ENCODE measurements at regions not wholly inside any gene's neighbourhood (a gene's known extent, or its start where the extent isn't known, plus 50 kb on each side); places are given as distances from the start of the nearest gene placed in this dataset.

- TF ChIP-seq, protein P1, sequence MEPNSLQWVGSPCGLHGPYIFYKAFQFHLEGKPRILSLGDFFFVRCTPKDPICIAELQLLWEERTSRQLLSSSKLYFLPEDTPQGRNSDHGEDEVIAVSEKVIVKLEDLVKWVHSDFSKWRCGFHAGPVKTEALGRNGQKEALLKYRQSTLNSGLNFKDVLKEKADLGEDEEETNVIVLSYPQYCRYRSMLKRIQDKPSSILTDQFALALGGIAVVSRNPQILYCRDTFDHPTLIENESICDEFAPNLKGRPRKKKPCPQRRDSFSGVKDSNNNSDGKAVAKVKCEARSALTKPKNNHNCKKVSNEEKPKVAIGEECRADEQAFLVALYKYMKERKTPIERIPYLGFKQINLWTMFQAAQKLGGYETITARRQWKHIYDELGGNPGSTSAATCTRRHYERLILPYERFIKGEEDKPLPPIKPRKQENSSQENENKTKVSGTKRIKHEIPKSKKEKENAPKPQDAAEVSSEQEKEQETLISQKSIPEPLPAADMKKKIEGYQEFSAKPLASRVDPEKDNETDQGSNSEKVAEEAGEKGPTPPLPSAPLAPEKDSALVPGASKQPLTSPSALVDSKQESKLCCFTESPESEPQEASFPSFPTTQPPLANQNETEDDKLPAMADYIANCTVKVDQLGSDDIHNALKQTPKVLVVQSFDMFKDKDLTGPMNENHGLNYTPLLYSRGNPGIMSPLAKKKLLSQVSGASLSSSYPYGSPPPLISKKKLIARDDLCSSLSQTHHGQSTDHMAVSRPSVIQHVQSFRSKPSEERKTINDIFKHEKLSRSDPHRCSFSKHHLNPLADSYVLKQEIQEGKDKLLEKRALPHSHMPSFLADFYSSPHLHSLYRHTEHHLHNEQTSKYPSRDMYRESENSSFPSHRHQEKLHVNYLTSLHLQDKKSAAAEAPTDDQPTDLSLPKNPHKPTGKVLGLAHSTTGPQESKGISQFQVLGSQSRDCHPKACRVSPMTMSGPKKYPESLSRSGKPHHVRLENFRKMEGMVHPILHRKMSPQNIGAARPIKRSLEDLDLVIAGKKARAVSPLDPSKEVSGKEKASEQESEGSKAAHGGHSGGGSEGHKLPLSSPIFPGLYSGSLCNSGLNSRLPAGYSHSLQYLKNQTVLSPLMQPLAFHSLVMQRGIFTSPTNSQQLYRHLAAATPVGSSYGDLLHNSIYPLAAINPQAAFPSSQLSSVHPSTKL (CRISPR knock-in tag; IDR thresholded peaks at IDR 0.05) = peak; percentile 60
- TF ChIP-seq HNF1B (CRISPR knock-in tag; IDR thresholded peaks at IDR 0.05) (no peak), SMARCE1 (IDR thresholded peaks at IDR 0.05; ENCODE audit: borderline replicate concordance) (no peak), RXRA (CRISPR knock-in tag; IDR thresholded peaks at IDR 0.05) (peak; percentile 49; the same call in 1 of the 2 replicates), ATF3 (CRISPR knock-in tag; IDR thresholded peaks at IDR 0.05) (peak; percentile 47; the same call in 1 of the 2 replicates), ERF (CRISPR knock-in tag; IDR thresholded peaks at IDR 0.05) (peak; percentile 3; the same call in 1 of the 2 replicates), ATF4 (CRISPR knock-in tag; IDR thresholded peaks at IDR 0.05) (0 out of 4 replicates have a peak, but pooled peaks of 1 of the 2 experiments have one; percentile 11), KMT2B (CRISPR knock-in tag; IDR thresholded peaks at IDR 0.05) (no peak), JUN (CRISPR knock-in tag; IDR thresholded peaks at IDR 0.05) (peak; percentile 73), ZKSCAN8 (CRISPR knock-in tag; IDR thresholded peaks at IDR 0.05; ENCODE audit: borderline replicate concordance) (no peak), ZNF24 (IDR thresholded peaks at IDR 0.05) (no peak), FOSL2 (CRISPR knock-in tag; IDR thresholded peaks at IDR 0.05) (peak; percentile 65), GATAD2A (CRISPR knock-in tag; IDR thresholded peaks at IDR 0.05) (peak; percentile 79; the same call in 1 of the 2 replicates), KAT7 (CRISPR knock-in tag; IDR thresholded peaks at IDR 0.05; ENCODE audit: borderline replicate concordance) (0 out of 2 replicates have a peak, but pooled peaks have one; percentile 16), ZNF749 (CRISPR knock-in tag; IDR thresholded peaks at IDR 0.05; ENCODE audit: borderline replicate concordance) (0 out of 2 replicates have a peak, but pooled peaks have one; percentile 56), MYC (CRISPR knock-in tag; IDR thresholded peaks at IDR 0.05; ENCODE audit: borderline replicate concordance) (no peak), ZNF746 (CRISPR knock-in tag; IDR thresholded peaks at IDR 0.05) (0 out of 2 replicates have a peak, but pooled peaks have one; percentile 41), ZBTB20 (CRISPR knock-in tag; IDR thresholded peaks at IDR 0.05; ENCODE audit: borderline replicate concordance, low read depth) (0 out of 2 replicates have a peak, but pooled peaks have one; percentile 35), ZNF331 (CRISPR knock-in tag; IDR thresholded peaks at IDR 0.05) (peak; percentile 5; the same call in 1 of the 2 replicates), ZNF274 (CRISPR knock-in tag; IDR thresholded peaks at IDR 0.05) (no peak), ZNF737 (CRISPR knock-in tag; IDR thresholded peaks at IDR 0.05; ENCODE audit: borderline replicate concordance) (no peak)
- TF ChIP-seq, protein P2, sequence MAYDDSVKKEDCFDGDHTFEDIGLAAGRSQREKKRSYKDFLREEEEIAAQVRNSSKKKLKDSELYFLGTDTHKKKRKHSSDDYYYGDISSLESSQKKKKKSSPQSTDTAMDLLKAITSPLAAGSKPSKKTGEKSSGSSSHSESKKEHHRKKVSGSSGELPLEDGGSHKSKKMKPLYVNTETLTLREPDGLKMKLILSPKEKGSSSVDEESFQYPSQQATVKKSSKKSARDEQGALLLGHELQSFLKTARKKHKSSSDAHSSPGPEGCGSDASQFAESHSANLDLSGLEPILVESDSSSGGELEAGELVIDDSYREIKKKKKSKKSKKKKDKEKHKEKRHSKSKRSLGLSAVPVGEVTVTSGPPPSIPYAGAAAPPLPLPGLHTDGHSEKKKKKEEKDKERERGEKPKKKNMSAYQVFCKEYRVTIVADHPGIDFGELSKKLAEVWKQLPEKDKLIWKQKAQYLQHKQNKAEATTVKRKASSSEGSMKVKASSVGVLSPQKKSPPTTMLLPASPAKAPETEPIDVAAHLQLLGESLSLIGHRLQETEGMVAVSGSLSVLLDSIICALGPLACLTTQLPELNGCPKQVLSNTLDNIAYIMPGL (CRISPR knock-in tag; IDR thresholded peaks at IDR 0.05; ENCODE audit: borderline replicate concordance in 1 of 2, low read depth in 1 of 2) = peak in 1 of 2 experiments; percentile 26; a peak in 1 of 4 replicates
Measured at GRCh38 chr14:65243766-65244442, 141.6 kb upstream of the MAX start (continued).
